AG09319 (cell line): ENCODE measurements at regions not wholly inside any gene's neighbourhood (a gene's known extent, or its start where the extent isn't known, plus 50 kb on each side); places are given as distances from the start of the nearest gene placed in this dataset.

Source experiments
- DNase-seq: peaks from one replicate; pipeline ENCODE4 v3.0.0-alpha.2; 2010; ENCODE audit warnings: low read depth; ENCODE audit errors: extremely low read depth
- TF ChIP-seq, protein P1 (sequence below): IDR thresholded peaks from 2 replicates; pipeline ENCODE4 v1.5.1; 2011; ENCODE audit warnings: low read depth, mild to moderate bottlenecking, inconsistent platforms, low read length, moderate library complexity

DNA sequence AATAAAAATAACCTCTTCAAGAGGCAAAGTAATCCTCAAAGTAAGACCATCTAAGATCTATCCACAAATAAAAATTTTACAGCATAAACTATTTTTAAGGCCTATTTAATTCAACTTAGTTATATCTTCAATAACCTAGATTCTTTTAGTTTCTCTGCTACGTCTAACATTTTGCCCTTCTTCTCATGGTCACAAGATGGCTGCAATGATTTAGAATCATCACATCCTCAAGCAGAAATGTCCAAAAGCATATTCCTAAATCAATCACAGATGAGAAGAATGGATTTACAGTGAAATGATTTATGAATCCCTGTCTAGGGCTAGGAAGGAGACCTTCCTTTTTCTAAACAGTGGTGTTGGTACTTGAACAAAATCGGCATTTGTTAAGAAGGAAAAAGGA is 304.7 kb downstream of the ARHGAP12 start:
- DNase-seq = no peak
- TF ChIP-seq, protein P1, sequence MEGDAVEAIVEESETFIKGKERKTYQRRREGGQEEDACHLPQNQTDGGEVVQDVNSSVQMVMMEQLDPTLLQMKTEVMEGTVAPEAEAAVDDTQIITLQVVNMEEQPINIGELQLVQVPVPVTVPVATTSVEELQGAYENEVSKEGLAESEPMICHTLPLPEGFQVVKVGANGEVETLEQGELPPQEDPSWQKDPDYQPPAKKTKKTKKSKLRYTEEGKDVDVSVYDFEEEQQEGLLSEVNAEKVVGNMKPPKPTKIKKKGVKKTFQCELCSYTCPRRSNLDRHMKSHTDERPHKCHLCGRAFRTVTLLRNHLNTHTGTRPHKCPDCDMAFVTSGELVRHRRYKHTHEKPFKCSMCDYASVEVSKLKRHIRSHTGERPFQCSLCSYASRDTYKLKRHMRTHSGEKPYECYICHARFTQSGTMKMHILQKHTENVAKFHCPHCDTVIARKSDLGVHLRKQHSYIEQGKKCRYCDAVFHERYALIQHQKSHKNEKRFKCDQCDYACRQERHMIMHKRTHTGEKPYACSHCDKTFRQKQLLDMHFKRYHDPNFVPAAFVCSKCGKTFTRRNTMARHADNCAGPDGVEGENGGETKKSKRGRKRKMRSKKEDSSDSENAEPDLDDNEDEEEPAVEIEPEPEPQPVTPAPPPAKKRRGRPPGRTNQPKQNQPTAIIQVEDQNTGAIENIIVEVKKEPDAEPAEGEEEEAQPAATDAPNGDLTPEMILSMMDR = no peak

DNA sequence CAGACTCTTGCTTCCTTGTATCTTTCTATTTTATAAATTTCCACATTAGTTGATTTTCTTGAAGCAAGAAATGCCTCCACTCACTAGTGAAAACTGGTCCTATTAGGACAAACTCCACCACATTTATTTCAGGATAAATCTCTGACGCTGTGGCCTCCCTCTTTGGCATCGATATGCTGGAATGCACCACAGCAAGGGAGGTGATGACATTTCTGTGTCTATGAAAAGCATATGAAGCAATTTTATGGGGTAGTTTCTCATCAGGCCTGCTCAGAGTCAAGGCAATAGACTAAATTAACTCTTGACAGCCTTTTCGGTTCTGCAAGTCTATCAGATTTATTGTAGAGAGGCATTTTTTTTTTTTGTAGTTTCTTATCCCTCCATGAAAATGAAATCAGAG is 304.4 kb downstream of the ZEB1 start:
- peak; percentile 50 for DNase-seq
- TF ChIP-seq, protein P1 = no peak

DNA sequence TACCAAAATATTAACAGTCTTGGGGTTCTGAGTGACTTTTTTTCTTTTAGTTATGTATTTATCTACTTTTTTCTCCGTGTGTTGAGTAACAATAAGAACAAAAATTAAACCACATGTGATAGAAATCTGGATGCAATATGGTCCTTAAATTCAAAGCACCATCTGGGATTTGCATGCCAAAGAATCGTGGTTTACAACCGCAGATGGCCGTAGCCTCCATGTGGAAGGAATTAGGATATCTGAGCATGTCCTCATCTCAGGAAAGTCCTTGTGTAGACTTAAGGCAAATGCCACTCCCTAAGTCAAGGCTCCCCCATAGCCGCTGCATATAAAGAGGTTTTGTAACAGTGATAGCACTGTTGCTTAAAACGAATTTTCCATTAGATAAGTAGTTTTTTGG is 304.0 kb downstream of the ZEB1 start:
- DNase-seq = peak; percentile 96
- TF ChIP-seq, protein P1 = peak; percentile 20; the same call in 1 of the 2 replicates

DNA sequence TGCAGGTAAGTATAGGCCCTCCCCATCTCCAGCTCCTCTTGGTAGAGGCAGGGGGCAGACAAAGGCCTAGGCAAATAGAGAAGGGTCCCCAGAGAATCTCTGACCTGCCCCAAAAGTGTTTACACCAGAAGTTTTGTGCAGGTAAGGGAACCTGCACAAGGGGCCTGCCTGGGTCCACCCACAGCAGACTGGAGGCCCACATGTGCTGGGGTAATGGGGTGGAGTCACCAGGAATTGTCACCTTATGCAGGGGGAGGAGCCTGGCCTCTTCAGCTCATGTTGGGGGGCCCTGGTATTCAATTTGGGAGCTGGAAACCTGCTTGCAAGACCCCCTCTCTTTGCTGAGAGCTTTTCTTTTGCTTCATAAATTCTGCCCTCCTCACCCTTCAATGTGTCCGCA is 302.7 kb downstream of the ZEB1 start:
- no peak for DNase-seq
- TF ChIP-seq, protein P1 = no peak

DNA sequence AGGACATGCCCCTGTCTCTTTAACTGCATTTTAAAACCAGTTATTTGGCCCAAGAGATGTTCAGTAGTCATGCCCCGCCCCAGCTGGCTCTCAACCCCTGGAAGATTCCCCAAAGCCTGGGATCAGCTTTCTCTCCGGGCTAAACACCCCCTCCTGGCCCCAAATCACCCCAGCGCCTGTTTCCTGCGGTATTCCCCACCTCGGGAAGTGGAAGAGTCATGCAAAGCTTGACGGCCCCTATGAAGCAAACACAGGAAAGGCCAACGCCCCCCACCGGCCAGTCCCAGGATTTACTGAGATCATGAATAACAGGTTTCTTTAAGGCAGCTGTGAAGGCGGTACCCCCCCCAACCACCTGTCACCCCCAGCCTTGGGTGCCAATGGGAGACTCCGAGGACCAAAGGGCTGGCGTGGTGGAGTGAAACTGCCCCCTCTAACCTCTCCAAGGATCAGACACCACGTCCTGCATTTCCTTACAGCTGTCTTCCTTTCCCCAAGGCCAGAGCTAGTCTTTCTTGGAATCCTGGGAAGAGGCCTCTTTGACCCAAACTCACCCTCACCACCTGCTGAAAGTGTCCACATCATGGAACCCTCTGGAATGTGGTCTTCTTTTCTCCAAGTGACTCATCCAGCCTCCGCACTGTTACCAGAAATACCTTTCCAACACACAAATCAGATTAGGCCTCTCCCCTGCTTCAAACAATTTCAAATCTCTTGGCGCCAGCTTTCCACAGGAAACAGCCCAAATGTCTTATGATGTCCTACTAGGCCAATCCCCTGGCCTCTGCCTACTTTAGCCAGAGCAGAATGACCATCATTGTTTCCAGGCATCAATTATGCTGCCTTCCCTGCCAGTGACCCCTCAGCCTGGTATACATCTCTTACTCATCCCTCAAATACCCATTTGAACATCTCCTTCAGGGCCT is 301.5 kb downstream of the ZEB1 start:
- peak; percentile 74 for DNase-seq

GRCh38 chr10:31619531-31620061 is 300.6 kb downstream of the ZEB1 start:
- TF ChIP-seq, protein P1 = no peak
- no peak for DNase-seq

More for the DNA sequence above, 301.5 kb downstream of the ZEB1 start:
- TF ChIP-seq, protein P1 = peak; percentile 60
